Activated naive CD8-positive, alpha-beta T cell (primary cell): ENCODE measurements at regions not wholly inside any gene's neighbourhood (a gene's known extent, or its start where the extent isn't known, plus 50 kb on each side); places are given as distances from the start of the nearest gene placed in this dataset.
"Not testable (repeated sequence)": the region's sequence is repeated elsewhere in the genome, so short reads cannot be mapped to it uniquely, and the experiment has no call there.

Source experiments
- H3K27ac Mint-ChIP-seq: one replicate; pipeline ENCODE4 v1.8.0; 2021; ENCODE audit warnings: mixed read lengths
- H3K27me3 Mint-ChIP-seq: one replicate; pipeline ENCODE4 v1.8.0; 2021; ENCODE audit warnings: mixed read lengths
- H3K36me3 Mint-ChIP-seq: one replicate; pipeline ENCODE4 v1.8.0; 2021; ENCODE audit warnings: mixed read lengths
- H3K4me1 Mint-ChIP-seq: one replicate; pipeline ENCODE4 v1.8.0; 2021; ENCODE audit warnings: low read depth, mixed read lengths
- H3K4me3 Mint-ChIP-seq: one replicate; pipeline ENCODE4 v1.8.0; 2021; ENCODE audit warnings: mild to moderate bottlenecking, mixed read lengths
- H3K9me3 Mint-ChIP-seq: one replicate; pipeline ENCODE4 v1.8.0; 2021; ENCODE audit warnings: low read depth, mixed read lengths

DNA sequence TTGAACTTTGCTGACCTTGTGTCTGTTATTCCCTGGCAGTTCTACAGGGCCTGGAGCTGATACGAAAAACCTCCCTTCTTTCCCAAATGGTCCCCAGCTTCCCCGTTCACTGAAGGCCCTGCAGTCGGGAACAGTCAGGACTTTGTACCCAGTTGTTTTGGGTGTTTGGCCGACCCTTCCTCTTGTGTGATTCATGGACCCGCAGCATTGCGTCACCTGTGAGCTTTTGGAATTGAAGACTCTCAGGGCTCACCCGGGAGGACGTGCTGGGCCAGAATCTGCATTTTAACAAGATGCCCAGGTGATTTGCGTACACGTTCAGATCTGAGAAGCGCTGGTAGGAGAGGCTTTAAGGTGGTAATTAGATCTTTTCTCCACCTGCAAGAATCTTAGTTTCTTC lies 220.4 kb downstream of the OTOP1 start:
- H3K4me1 Mint-ChIP-seq, H3K9me3 Mint-ChIP-seq, H3K36me3 Mint-ChIP-seq, H3K4me3 Mint-ChIP-seq, H3K27me3 Mint-ChIP-seq, H3K27ac Mint-ChIP-seq: not testable (repeated sequence)

DNA sequence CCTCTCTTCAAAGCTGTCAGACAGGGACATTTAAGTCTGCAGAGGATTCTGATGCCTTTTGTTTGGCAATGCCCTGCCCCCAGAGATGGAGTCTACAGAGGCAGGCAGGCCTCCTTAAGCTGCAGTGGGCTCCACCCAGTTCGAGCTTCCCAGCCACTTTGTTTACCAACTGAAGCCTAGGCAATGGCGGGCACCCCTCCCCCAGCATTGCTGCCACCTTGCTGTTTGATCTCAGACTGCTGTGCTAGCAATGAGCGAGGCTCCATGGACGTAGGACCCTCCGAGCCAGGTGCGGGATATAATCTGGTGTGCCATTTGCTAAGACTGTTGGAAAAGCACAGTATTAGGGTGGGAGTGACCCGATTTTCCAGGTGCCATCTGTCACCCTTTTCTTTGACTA lies 207.7 kb downstream of the OTOP1 start:
- H3K27ac Mint-ChIP-seq, H3K27me3 Mint-ChIP-seq, H3K4me3 Mint-ChIP-seq, H3K4me1 Mint-ChIP-seq, H3K9me3 Mint-ChIP-seq, H3K36me3 Mint-ChIP-seq: not testable (repeated sequence)

DNA sequence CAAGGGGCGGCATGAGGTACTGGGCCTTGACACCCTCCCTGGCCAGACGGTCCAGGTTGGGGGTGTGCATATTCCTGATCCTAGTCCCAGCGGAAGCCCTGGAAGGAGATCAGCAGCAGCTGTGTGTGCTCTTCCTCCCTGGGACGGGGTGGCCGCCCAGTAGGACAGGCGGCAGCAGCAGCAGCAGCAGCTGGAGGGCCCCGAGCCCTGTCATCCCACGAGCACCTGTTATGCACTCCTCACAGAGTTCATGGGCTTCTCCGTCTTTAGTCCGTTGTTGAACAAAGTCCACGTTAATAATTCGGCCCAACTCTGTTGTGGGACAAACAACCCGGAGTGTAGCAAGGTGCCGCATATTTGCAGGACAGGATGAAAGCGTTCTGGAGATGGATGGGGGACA lies 205.6 kb downstream of the OTOP1 start:
- H3K27ac Mint-ChIP-seq, H3K36me3 Mint-ChIP-seq, H3K4me3 Mint-ChIP-seq, H3K4me1 Mint-ChIP-seq, H3K27me3 Mint-ChIP-seq, H3K9me3 Mint-ChIP-seq: not testable (repeated sequence)

DNA sequence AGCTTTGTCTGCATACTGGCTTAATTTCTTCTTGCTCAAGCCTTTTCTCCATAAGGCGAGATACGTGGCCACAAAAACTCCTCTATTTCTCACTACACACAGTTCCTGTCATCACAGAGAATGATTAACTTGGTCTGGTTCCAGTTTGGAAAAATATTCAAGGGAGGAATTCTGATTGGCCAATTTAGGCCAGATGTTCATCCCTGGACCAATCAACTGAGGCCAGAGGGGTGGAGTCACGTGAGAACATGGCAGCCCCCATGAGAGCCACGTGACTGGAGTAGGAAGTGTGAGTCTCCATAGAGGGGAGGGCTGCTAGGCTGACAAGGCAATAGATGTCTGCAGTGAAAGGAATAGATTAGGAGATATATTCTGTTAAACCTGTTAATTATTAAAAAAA lies 200.0 kb downstream of the OTOP1 start:
- not testable (repeated sequence) for H3K27me3 Mint-ChIP-seq, H3K36me3 Mint-ChIP-seq, H3K9me3 Mint-ChIP-seq, H3K27ac Mint-ChIP-seq, H3K4me1 Mint-ChIP-seq, H3K4me3 Mint-ChIP-seq

DNA sequence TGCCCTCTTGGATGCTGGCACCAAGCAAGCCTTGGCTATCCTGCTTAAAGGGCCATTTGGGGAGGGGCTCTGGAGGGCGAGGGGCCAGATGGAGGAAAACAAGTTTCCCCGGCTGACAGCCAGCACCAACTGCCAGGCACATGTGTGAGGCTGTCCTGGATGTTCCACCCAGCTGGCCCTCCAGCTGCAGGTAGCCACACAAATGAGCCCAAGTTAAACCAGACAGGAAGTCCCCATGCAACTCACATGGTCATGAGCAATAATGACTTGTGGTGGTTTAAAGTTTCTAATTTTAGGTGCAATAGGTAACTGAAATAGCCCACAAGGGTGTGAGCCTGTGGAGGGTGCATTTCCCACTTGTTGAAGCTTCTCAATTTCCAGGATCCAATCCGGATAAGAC lies 198.0 kb downstream of the OTOP1 start:
- H3K4me3 Mint-ChIP-seq, H3K27ac Mint-ChIP-seq, H3K4me1 Mint-ChIP-seq, H3K36me3 Mint-ChIP-seq, H3K9me3 Mint-ChIP-seq, H3K27me3 Mint-ChIP-seq: not testable (repeated sequence)

DNA sequence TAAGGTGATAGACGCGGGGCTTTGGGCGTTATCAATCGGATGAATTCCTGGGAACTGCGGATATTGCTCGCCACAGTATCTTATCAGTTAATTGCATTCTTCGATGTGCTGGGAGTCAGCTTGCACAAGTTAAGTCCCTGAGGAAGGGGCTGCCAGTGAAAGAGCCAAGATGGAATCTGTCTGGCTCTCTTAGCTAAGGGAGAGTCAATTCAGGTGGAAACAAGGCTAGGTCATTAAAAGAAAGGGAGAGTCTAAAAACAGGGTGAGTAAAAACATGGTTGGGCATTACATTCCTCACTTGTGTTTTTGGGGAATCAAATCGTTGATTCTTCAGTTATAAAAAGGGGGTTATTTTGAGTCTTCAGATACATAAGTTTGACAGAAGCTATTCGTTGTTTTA lies 196.2 kb downstream of the OTOP1 start:
- not testable (repeated sequence) for H3K4me1 Mint-ChIP-seq, H3K27ac Mint-ChIP-seq, H3K36me3 Mint-ChIP-seq, H3K9me3 Mint-ChIP-seq, H3K4me3 Mint-ChIP-seq, H3K27me3 Mint-ChIP-seq

DNA sequence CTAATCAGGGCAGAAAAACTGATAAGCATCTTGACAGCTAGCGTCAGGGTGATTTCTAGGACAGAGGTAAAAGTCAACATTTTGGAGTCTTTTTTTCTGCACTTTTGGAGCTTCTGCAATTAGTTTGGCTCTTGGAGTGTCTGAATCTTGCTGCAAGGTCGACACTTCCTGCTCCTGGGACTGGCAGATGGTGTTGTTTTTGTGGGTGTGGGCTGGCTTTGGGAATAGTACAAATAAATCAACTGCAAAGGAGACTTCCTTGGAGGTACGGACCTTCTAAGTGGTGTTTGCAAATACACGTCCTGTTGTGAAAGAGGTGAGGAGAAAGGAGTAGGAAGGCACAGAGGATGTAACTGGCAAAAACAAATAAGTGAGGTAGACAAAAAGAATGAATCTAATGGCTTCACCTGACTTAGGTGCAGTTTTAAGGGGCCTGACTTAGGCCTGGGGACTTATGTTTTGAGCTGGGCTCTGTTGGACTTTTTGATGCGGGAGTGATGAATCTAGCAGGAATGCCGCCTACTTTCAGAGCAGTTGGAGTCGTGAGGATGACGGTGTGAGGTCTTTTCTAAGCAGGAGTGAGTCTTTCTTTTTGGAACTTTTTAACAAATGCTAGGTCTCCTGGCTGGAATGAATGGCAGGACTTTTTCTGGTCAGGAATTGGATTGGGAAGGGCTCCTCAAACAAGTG lies 195.1 kb downstream of the OTOP1 start:
- not testable (repeated sequence) for H3K36me3 Mint-ChIP-seq, H3K4me1 Mint-ChIP-seq, H3K27ac Mint-ChIP-seq, H3K4me3 Mint-ChIP-seq, H3K9me3 Mint-ChIP-seq, H3K27me3 Mint-ChIP-seq

DNA sequence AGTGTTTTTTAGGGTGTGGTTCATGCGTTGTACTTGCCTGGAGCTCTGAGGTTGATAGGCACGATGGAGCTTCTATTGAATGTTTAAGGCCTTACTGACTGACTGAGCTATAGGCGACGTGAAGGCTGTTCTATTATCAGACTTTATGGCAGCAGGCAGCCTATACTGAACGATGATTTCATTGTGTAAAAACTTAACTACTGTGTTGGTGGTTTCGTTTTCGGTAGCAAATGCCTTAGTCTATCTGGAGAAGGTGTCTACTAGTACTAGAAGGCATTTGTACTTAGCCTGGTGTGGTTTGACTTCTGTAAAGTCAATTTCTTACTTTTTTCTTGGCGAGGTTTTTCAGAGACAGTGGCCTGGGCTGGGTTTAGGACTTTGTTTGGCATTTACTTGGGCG lies 194.4 kb downstream of the OTOP1 start:
- H3K27me3 Mint-ChIP-seq = not testable (repeated sequence)

DNA sequence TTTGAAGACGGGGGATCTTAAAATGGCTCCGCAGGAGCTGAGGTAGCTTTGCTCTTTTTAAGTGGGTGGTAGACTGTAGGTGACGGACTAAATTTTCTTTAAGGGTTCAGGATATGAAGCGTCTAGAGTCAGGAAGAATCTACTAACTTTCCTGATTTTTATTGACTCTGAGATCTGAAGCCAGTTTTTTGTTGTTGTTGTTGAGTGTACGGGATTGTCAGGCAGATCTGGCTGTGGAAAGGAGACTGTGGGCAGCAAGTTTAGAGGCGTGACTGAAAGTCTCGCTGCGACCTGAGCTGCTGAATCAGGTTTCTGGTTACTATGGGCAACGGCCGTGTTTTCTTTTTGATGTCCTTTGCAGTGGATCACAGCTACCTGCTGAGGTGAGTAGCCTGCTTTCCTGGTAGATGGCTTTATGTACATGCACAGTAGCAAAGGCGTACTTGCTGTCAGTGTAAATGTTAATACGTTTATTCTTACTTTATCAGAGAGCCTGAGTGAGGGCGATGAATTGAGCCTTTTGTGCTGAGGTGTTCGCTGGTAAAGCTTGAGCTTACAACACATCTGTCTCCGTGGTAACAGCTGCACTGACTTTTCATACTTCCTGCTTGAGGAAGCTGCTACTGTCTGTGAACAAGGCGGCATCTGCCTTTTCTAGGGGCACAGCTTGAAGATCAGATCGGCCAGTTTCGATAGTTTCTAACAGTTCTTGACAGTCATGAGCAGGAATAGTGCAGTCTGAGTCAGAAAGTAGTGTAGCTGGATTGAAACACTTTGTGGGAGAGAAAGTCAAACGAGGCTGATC lies 193.7 kb downstream of the OTOP1 start:
- H3K9me3 Mint-ChIP-seq, H3K36me3 Mint-ChIP-seq, H3K27me3 Mint-ChIP-seq, H3K4me1 Mint-ChIP-seq, H3K27ac Mint-ChIP-seq, H3K4me3 Mint-ChIP-seq: not testable (repeated sequence)

More for the DNA sequence above, 194.4 kb downstream of the OTOP1 start:
- not testable (repeated sequence) for H3K27ac Mint-ChIP-seq, H3K36me3 Mint-ChIP-seq, H3K4me1 Mint-ChIP-seq, H3K9me3 Mint-ChIP-seq, H3K4me3 Mint-ChIP-seq

DNA sequence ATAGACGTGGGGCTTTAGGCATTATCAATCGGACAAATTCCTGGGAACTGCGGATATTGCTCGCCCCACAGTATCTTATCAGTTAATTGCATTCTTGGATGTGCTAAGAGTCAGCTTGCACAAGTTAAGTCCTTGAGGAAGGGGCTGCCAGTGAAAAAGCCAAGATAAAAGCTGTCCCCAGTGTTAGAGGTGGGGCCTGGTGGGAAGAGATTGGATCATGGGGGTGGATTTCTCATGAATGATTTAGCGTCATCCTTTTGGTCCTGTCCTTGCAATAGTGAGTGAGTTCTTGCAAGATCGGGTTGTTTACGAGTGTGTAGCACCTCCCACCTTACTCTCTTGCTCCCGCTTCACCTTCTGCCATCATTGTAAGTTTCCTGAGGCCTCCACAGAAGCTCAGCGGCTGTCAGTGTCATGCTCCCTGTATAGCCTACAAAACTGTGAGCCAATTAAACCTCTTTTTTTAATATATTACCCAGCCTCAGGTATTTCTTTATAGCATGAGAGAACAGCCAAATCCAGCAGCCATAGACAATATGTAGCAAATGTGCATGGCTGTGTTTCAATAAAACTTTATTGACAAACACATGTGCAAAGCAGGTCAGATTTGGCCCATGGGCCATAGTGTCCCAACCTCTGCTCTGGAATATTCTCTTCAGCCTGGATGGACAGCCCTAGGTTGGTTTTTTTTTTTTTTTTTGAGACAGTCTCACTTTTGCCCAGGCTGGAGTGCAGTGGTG lies 189.2 kb downstream of the OTOP1 start:
- H3K27ac Mint-ChIP-seq, H3K9me3 Mint-ChIP-seq, H3K4me3 Mint-ChIP-seq, H3K36me3 Mint-ChIP-seq, H3K4me1 Mint-ChIP-seq: not testable (repeated sequence)
- peaks cover 10% of the 10 kb centered on the region for H3K27me3 Mint-ChIP-seq

DNA sequence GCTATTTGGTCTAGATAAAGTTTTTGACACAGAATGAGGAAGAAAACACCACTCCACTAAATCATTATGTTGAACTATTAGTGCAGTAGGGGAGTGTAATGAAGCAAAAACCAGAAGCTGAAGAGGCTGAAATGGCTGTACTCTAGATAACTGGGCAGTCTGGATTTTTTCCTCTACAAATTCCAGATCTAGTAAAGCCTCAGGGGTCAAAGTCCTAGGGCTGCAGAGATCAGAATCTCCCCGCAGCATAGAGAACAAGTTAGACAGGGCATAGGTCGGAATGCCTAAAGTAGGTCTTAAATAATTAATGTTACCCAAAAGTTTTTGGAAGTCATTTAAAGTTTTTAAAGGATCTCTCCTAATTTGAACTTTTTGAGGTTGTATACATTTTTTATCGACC lies 180.9 kb downstream of the OTOP1 start:
- H3K4me3 Mint-ChIP-seq, H3K9me3 Mint-ChIP-seq: not testable (repeated sequence)

DNA sequence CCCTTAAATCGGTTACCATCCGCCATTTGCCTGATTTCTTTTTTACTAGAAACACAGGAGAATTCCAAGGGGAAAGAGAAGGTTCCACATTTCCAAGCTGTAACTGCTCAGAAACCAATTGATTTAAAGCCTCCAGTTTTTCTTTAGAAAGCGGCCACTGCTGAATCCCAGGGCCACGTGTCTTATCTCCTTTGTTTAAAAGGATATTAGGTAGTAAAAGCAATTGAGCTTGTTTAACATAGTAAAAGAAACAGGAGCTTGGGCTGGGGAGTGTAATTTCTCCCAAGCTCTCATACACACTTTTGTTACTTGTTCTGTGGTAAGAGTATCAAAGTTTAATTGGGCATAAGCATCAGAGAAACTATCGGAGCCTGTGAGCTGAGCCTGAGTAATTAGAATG lies 180.0 kb downstream of the OTOP1 start:
- H3K36me3 Mint-ChIP-seq, H3K9me3 Mint-ChIP-seq, H3K4me3 Mint-ChIP-seq, H3K27ac Mint-ChIP-seq: not testable (repeated sequence)
- peaks cover 14% of the 10 kb centered on the region for H3K4me1 Mint-ChIP-seq
- H3K27me3 Mint-ChIP-seq = peaks cover 36% of the 10 kb centered on the region

More for the DNA sequence above, 180.9 kb downstream of the OTOP1 start:
- not testable (repeated sequence) for H3K36me3 Mint-ChIP-seq, H3K27ac Mint-ChIP-seq
- H3K4me1 Mint-ChIP-seq = peaks cover 14% of the 10 kb centered on the region
- peaks cover 36% of the 10 kb centered on the region for H3K27me3 Mint-ChIP-seq

DNA sequence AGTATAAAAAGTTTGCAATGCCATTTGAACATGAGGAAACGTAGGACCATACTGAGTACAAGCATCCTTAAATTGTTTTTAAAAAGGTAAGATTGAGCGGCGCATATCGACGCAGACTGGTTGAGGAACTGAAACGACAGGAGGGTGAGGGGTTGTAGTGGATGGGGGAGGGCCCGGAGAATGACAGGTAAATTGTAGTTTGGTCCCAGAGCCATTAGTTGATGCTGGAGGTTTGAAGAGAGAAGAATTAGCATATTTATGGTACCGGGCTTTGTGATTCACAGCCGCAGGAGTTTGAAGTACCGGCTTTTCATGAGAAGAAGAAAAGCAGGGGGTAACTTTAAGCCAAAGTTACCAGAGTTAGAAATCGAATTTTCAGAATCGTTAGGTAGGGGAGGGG lies 179.5 kb downstream of the OTOP1 start:
- not testable (repeated sequence) for H3K36me3 Mint-ChIP-seq, H3K27ac Mint-ChIP-seq, H3K9me3 Mint-ChIP-seq
- H3K27me3 Mint-ChIP-seq = peaks cover 35% of the 10 kb centered on the region
- peak overlapping the region; percentile 67 for H3K4me3 Mint-ChIP-seq
- peaks cover 14% of the 10 kb centered on the region for H3K4me1 Mint-ChIP-seq

DNA sequence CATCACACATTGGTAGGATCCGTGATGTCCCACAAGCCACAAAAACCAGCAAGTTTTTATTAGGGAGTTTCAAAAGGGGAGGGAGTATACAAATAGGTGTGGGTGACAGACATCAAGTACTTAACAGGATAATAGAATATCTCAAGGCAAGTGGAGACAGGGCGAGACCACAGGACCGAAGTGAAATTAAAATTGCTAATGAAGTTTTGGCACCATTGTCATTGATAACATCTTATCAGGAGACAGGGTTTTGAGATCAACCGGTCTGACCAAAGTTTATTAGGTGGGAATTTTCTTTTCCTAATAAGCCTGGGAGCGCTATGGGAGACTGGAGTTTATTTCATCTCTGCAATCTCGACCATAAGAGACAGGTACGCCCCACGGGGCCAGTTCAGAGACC lies 178.5 kb downstream of the OTOP1 start:
- Mint-ChIP-seq H3K27me3 (peaks cover 28% of the 10 kb centered on the region), H3K4me1 (peaks cover 14% of the 10 kb centered on the region)
- H3K27ac Mint-ChIP-seq, H3K36me3 Mint-ChIP-seq, H3K9me3 Mint-ChIP-seq, H3K4me3 Mint-ChIP-seq: not testable (repeated sequence)

DNA sequence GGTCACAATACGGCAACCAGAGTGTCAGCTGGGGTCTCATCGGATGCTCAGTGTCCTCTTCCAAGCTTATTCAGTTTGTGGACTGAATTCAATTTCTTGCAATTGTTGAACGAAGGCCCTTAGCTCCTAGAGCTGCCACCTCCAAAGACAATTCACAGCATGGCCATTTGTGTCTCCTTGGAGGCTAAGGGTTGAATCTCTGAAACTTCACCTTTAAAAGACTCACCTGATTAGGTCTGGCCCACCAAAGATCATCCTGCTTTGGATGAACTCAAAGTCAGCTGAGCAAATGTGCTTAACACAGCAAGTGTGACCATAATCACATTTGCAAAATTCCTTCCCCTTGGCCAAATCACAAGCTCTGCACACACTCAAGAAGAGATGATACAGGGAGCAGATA lies 175.9 kb downstream of the OTOP1 start:
- H3K4me3 Mint-ChIP-seq, H3K36me3 Mint-ChIP-seq, H3K27ac Mint-ChIP-seq, H3K9me3 Mint-ChIP-seq: not testable (repeated sequence)
- Mint-ChIP-seq H3K4me1 (peaks cover 14% of the 10 kb centered on the region), H3K27me3 (peaks cover 22% of the 10 kb centered on the region)

DNA sequence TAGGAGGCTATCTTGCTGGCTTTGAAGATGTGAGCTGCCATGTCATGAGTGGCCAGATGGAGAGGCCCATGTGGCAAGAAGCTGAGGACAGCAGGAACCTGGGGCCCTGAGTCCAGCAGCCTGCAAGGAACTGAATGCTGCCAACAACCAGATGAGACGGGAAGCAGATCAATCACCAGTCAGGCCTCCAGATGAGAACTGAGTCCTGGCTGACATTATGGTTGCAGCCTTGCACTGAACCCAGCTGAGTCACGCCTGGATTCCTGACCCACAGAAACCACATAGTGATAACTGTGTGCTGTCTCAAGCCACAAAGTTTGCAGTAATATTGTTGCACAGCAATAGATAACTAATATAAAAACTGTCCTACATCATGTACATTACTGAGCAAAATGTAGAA lies 173.8 kb downstream of the OTOP1 start:
- peaks cover 17% of the 10 kb centered on the region for H3K27me3 Mint-ChIP-seq
- not testable (repeated sequence) for H3K36me3 Mint-ChIP-seq, H3K27ac Mint-ChIP-seq, H3K9me3 Mint-ChIP-seq, H3K4me3 Mint-ChIP-seq, H3K4me1 Mint-ChIP-seq
